ENCODE measurements at regions not wholly inside any gene's neighbourhood (a gene's known extent, or its start where the extent isn't known, plus 50 kb on each side); places are given as distances from the start of the nearest gene placed in this dataset.

- TF ChIP-seq, protein P1, sequence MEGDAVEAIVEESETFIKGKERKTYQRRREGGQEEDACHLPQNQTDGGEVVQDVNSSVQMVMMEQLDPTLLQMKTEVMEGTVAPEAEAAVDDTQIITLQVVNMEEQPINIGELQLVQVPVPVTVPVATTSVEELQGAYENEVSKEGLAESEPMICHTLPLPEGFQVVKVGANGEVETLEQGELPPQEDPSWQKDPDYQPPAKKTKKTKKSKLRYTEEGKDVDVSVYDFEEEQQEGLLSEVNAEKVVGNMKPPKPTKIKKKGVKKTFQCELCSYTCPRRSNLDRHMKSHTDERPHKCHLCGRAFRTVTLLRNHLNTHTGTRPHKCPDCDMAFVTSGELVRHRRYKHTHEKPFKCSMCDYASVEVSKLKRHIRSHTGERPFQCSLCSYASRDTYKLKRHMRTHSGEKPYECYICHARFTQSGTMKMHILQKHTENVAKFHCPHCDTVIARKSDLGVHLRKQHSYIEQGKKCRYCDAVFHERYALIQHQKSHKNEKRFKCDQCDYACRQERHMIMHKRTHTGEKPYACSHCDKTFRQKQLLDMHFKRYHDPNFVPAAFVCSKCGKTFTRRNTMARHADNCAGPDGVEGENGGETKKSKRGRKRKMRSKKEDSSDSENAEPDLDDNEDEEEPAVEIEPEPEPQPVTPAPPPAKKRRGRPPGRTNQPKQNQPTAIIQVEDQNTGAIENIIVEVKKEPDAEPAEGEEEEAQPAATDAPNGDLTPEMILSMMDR (IDR thresholded peaks at IDR 0.05; ENCODE audit: poor library complexity) = no peak
- TF ChIP-seq EZH2 (IDR thresholded peaks at IDR 0.05; ENCODE audit: borderline replicate concordance) = no peak
- no peak for TF ChIP-seq EZH2phosphoT487 (IDR thresholded peaks at IDR 0.05; ENCODE audit: low read depth, severe bottlenecking, unreplicated experiment)
These were observed 194.6 kb upstream of the CITED2 start for GRCh38 chr6:139568956-139569538.

All from hepatocyte (in vitro differentiated cells).